CD4-positive, alpha-beta T cell treated with Interleukin-4 for 4 hours (primary cell): ENCODE measurements at regions not wholly inside any gene's neighbourhood (a gene's known extent, or its start where the extent isn't known, plus 50 kb on each side); places are given as distances from the start of the nearest gene placed in this dataset.
"Not testable (repeated sequence)": the region's sequence is repeated elsewhere in the genome, so short reads cannot be mapped to it uniquely, and the experiment has no call there.

ENCODE experiments used
- DNase-seq: peaks from one replicate; pipeline ENCODE4 v3.0.0-alpha.2; 2020

- DNase-seq: not testable (repeated sequence)
Measured at GRCh38 chr16:13336907-13337881, 435.8 kb downstream of the SHISA9 start.

DNA sequence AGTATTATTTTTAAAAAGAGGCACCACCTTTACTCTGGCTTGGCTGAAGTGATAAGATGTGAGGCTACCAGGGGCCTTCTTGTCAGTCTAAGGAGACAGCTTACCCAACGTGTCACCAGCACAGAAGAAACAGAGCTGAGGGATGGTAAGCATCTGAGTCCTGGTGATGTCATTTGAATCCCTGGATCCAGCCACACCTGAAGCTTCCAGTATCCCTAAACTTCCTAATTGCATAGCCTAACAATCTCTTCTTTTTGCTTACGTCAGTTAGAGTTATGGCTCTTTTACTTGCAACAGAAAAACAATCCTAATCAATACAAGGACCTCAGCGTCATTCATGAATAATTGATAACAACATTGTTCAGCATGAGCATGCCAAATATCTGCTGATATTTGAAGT, 436.6 kb downstream of the SHISA9 start:
- no peak for DNase-seq

GRCh38 chr16:13342675-13343074, 441.3 kb downstream of the SHISA9 start:
- DNase-seq: no peak

- no peak for DNase-seq
Measured at GRCh38 chr16:13344001-13344400, 442.6 kb downstream of the SHISA9 start.

- no peak for DNase-seq
Measured at GRCh38 chr16:13348416-13348815, 447.0 kb downstream of the SHISA9 start.

- no peak for DNase-seq
Measured at GRCh38 chr16:13350000-13350399, 448.6 kb downstream of the SHISA9 start.

- DNase-seq: no peak
Measured at GRCh38 chr16:13351181-13351580, 449.8 kb downstream of the SHISA9 start.

DNA sequence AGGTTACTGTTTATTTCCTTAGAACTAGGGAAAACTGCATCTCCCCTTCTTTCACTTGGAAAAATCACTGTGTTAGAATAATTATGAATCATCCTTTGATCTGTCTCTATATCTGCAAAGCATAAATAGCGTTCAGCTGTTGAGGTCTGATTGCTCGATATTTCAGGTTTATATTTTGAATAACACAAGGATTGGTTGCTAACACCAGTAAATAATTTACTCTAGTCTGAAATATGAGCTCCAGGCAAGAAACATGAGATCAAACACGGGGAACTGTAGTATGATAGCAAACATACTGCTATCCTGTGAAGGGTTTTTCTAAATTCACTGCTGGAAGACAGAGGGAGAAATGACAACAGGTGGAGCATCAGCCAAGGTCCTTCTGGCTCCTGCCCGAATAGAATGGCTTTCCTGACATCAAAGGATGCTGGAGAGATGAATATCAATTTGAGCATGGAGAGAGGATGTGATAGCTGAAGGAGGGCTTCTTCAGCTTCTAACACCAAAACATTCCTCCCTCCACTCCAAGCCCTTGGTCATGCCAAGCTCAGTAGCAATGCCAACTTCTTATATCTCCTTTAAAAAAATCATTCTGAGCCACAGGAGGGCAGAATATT, 450.3 kb downstream of the SHISA9 start:
- DNase-seq: no peak

GRCh38 chr16:13352796-13353195, 451.4 kb downstream of the SHISA9 start:
- DNase-seq: not testable (repeated sequence)

DNA sequence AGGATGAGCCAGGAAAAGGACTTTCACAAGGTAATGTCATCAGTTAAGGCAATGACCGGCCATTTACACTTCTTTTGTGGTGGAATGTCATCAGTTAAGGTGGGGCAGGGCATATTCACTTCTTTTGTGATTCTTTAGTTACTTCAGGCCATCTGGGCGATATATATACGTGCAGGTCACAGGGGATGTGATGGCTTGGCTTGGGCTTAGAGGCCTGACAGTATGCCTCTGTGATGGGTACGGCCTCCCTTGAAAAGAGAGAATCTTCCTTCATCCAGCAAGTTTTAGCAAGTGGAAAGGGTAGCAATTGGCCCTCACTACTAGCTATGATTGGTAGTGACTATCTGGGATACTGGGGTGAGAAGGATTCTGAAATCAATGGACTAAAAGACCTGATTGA, 456.4 kb downstream of the SHISA9 start:
- DNase-seq: not testable (repeated sequence)

- no peak for DNase-seq
Measured at GRCh38 chr16:13359835-13360234, 458.4 kb downstream of the SHISA9 start.

- no peak for DNase-seq
Measured at GRCh38 chr16:13372421-13372820, 471.0 kb downstream of the SHISA9 start.

DNA sequence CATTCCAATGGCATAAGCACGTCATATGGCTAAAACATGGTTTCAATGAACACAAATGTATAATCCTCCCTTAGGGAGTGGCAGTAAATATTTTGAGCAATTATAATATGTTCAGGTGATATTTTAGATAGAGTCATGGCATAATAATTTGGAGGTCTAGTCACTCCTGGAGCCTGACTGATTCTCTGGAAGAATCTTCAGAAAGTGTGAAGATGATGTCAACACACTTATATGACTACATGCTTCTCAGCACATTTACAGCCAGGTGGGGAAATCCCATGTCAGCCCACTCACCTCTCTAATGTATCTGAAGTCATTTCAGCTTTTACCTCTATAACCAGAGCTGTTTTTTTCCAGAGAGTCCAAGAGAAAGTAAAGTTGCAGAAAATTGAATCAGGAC, 474.8 kb downstream of the SHISA9 start:
- DNase-seq: no peak

- DNase-seq: no peak
Measured at GRCh38 chr16:13377143-13377542, 475.7 kb downstream of the SHISA9 start.

- DNase-seq: no peak
Measured at GRCh38 chr16:13378151-13378550, 476.8 kb downstream of the SHISA9 start.

DNA sequence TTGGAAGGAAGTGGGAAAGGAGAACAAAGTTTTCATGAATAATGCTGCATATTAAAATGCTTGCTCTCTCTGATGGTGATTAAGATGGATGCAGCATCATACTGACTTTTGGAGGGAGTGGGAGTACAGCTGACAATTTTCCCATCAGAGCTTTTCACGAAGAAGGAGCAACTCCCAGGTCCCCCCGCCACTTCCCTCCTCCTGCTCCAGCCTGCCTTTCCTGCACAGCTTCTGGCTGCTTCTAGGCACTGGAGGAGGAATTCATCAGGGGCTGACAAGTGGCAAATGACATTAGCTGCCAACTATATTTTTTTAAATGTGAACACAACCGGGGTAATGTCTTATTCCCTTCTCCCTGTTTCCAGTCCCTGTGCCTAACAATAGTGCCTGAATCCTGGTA, 477.9 kb downstream of the SHISA9 start:
- DNase-seq: no peak

DNA sequence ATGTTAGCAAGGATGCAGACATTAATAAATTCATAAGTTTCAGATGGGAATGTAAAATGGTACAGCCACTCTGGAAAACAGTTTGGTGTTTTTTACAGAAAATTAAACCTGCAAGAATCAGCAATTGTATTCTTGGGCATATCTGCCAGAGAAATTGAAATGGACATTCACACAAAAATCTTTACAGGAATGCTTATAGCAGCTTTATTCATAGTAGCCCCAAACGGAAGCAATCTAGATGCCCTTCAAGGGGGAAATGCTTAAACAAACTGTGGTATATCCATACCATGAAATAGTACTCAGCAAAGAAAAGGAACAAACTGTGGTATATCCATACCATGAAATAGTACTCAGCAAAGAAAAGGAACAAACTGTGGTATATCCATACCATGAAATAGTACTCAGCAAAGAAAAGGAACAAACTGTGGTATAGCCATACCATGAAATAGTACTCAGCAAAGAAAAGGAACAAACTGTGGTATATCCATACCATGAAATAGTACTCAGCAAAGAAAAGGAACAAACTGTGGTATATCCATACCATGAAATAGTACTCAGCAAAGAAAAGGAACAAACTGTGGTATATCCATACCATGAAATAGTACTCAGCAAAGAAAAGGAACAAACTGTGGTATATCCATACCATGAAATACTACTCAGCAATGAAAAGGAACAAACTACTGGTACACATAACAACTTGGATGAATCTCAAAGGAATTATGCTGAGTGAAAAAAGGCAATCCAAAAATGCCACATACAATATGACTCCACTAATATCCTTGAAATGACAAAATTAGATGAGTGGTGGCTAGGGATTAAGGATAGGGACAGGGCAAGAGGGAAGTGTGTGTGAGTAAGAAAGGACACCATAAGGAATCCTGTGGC, 484.0 kb downstream of the SHISA9 start:
- DNase-seq: not testable (repeated sequence)

DNA sequence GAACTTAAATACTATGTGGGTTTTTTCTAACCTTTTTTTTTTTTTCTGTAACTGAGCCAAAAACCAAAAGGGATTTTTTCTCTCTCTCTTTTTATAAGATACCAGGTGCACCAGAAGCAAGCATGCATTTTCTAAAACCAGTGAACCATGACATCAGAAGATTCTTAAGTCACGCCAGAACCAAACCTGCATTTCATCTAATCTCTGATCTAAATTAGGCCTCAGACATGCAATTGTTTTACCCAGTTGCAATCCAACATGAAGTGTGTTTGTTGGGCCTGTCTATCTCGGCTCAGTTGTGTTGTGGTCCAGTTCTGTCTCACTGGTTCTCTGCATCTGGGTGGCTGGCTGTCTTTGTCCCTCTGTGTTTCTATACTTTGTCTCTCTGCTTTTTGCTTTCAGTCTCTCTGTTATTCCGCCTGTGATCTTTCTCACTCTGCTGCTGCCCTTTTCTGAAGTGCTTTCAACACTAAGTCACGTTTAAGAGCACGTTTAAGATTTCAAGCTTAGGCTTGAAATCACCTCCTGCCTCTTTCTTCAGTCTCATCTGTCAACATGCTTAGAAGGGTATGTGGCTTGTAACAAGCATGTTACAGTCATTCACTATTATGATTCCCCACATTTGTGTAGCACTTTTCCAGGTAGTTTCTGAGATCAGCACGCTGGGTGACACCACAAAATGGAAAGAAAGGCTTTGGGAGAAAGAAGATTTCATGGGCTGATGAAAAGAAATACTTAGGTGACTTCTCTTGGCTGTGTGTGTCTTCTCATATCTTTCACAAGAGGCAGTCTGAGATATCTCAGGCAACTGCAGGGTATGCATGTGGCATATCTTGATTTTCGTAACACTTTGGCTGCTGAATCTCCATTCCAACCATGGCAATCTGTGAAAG, 488.9 kb downstream of the SHISA9 start:
- no peak for DNase-seq

DNA sequence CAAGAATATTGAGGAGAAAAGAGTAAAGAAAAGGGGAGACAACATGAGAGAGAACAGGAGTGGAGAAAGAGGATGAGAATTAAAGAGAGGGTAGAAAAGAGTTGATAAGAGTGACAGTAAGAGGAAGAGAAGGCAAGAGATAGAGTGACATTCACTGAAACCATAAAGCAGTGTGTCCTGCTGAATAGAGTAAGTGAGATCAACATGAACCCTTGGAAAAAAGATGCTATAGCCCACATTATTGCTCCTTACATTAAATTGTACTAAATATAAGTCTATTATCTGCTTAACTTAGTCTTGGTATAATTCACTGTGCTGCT, 489.5 kb downstream of the SHISA9 start:
- no peak for DNase-seq

DNA sequence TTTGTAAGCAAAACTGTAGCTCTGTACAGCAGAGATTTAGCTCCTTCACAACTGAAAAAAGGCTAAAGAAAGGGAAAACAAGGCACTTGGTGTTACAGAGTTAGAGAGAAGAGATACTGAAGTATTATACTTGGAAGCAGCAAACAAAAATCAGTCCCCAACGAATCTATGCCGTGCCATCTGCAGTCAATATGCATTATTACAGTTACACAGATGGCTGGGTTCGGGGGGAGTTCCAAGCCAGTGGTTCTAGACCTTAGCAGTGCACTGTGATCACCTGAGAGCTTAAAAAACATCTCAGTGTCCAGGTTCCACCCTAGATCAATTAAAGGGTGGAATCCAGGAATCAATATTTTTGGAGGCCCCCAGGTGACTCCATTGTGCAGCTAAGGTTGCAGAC, 489.9 kb downstream of the SHISA9 start:
- no peak for DNase-seq

GRCh38 chr16:13392341-13392740, 490.9 kb downstream of the SHISA9 start:
- DNase-seq: no peak

DNA sequence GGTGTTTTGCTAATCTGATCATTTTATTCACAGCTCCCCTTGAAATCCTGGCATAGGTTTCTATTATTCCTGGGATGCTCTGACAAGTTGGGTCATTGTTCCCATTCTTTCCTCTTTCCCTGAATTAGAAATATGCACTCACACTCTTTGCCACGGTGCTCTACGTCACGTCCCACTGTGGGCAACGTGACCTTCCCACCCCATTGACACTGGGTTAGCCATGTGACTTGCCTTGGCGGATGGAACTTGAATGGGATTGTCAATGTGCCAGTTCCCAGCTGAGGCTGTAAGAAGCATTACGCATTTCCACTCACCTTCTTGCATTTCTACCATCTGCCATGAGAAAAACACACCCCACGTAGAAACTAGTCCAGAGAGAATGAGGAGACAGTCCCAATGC, 492.4 kb downstream of the SHISA9 start:
- no peak for DNase-seq
